Smooth muscle cell (in vitro differentiated cells): ENCODE measurements at regions not wholly inside any gene's neighbourhood (a gene's known extent, or its start where the extent isn't known, plus 50 kb on each side); places are given as distances from the start of the nearest gene placed in this dataset.

Experiments
- DNase-seq: peaks from one replicate; lab custom pipeline; 2025; ENCODE audit not compliant: unreplicated experiment; lab: John Stamatoyannopoulos, UW
- H2AFZ ChIP-seq: fragments of 200-600 bp; sonication (generic); 2 replicates; pipeline ENCODE4 v1.6.0; 2016; ENCODE audit warnings: antibody characterized with exemption, low read depth, mild to moderate bottlenecking
- H3F3A ChIP-seq: fragments of 200-600 bp; sonication (generic); 2 replicates; pipeline ENCODE4 v1.6.0; 2017; ENCODE audit warnings: antibody characterized with exemption, low read depth
- H3K27ac ChIP-seq: fragments of 200-600 bp; sonication (generic); 2 replicates; pipeline ENCODE4 v1.5.1; 2016; ENCODE audit warnings: low read depth, mild to moderate bottlenecking
- H3K27me3 ChIP-seq: fragments of 200-600 bp; sonication (generic); 2 replicates; pipeline ENCODE4 v1.6.1; 2016; ENCODE audit warnings: low read depth, mild to moderate bottlenecking
- H3K36me3 ChIP-seq: fragments of 200-600 bp; sonication (generic); 2 replicates; pipeline ENCODE4 v1.5.1; 2016; ENCODE audit warnings: low read depth
- H3K4me1 ChIP-seq: fragments of 200-600 bp; sonication (generic); 2 replicates; pipeline ENCODE4 v1.5.1; 2016; ENCODE audit warnings: low read depth
- H3K4me2 ChIP-seq: fragments of 200-600 bp; sonication (generic); 2 replicates; pipeline ENCODE4 v1.6.0; 2016; ENCODE audit warnings: mild to moderate bottlenecking
- H3K4me3 ChIP-seq: fragments of 200-600 bp; sonication (generic); 2 replicates; pipeline ENCODE4 v1.5.1; 2016; ENCODE audit warnings: mild to moderate bottlenecking
- H3K79me2 ChIP-seq: fragments of 200-600 bp; sonication (generic); 2 replicates; pipeline ENCODE4 v1.6.0; 2016; ENCODE audit warnings: low read depth, mild to moderate bottlenecking
- H3K9ac ChIP-seq: fragments of 200-600 bp; sonication (generic); 2 replicates; pipeline ENCODE4 v1.6.0; 2016; ENCODE audit warnings: low read depth
- H3K9me3 ChIP-seq: fragments of 200-600 bp; sonication (generic); replicated peaks from 2 replicates; pipeline ENCODE4 v1.5.1; 2016; ENCODE audit warnings: low read depth
- H4K20me1 ChIP-seq: fragments of 200-600 bp; sonication (generic); 2 replicates; pipeline ENCODE4 v1.6.0; 2016; ENCODE audit warnings: low read depth
- WGBS: methylation state at CpG from one replicate; pipeline ENCODE4 v1.1.7; 2016; ENCODE audit warnings: low lambda C conversion rate; 5-methylcytosine and 5-hydroxymethylcytosine counted together
- TF ChIP-seq, protein P1 (sequence below): fragments of 200-600 bp; sonication (generic); IDR thresholded peaks from 2 replicates; pipeline ENCODE4 v1.5.1; 2017; ENCODE audit warnings: borderline replicate concordance, mild to moderate bottlenecking, antibody characterized with exemption; ENCODE audit not compliant: insufficient read depth, poor library complexity, severe bottlenecking

- DNase-seq, result no peak
- H3K9ac ChIP-seq, result no peak overlapping the region
- H3K4me1 ChIP-seq, result peaks cover 2% of the 10 kb centered on the region
- WGBS, result 50% methylated on average over 11 of the region's 11 CpGs
- no peaks in the 10 kb centered on the region for H3K79me2 ChIP-seq
- no peaks in the 10 kb centered on the region for H3K9me3 ChIP-seq
- H4K20me1 ChIP-seq, result no peaks in the 10 kb centered on the region
- H2AFZ ChIP-seq, result no peak overlapping the region
- TF ChIP-seq, protein P1, sequence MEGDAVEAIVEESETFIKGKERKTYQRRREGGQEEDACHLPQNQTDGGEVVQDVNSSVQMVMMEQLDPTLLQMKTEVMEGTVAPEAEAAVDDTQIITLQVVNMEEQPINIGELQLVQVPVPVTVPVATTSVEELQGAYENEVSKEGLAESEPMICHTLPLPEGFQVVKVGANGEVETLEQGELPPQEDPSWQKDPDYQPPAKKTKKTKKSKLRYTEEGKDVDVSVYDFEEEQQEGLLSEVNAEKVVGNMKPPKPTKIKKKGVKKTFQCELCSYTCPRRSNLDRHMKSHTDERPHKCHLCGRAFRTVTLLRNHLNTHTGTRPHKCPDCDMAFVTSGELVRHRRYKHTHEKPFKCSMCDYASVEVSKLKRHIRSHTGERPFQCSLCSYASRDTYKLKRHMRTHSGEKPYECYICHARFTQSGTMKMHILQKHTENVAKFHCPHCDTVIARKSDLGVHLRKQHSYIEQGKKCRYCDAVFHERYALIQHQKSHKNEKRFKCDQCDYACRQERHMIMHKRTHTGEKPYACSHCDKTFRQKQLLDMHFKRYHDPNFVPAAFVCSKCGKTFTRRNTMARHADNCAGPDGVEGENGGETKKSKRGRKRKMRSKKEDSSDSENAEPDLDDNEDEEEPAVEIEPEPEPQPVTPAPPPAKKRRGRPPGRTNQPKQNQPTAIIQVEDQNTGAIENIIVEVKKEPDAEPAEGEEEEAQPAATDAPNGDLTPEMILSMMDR, result no peak
- no peak overlapping the region for H3K27ac ChIP-seq
- no peaks in the 10 kb centered on the region for H3K27me3 ChIP-seq
- H3F3A ChIP-seq, result no peaks in the 10 kb centered on the region
- no peak overlapping the region for H3K4me2 ChIP-seq
- H3K36me3 ChIP-seq, result no peaks in the 10 kb centered on the region
- H3K4me3 ChIP-seq, result no peak overlapping the region
Observed at GRCh38 chr5:61816585-61817450, 484.8 kb downstream of the ZSWIM6 start.

DNA sequence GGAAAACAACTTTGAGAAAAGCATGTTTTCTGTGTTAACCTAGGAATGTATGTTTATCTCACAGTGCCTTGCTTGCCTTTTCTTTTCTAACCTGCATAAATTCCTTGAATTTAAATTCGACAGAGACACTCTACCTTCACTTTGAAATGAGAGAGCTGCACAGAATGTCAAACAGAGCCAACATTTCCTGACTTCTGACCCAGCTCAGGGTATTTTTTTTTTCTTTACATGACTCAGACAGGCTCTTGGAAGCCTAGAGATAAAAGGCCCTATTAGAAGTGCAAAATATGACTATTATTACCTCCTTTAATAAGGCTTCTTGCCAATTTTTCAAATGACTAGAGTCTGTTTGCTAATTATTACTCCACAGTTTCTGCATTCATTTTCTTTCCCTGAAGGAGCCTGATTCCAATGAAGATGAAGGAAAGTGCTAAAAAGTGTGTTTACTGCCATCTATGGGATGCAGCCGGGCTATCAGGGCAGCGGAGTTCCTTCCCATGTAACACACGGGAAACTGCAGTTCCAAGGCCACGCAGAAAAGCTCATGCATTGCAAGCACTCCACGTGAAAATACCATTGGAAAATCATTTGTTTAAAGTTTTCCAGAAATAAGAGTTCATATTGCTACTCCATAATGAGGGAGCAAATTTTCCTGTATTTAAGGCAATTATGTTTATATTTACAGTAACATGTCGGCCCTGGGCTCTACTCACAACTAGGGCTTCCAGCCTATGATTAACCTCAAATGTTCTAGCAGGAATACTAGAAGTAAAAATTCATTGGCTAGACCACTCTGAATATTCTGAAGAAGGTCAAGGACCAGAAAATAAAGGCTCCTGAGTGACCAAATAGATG, 485.6 kb downstream of the ZSWIM6 start:
- no peaks in the 10 kb centered on the region for H3K36me3 ChIP-seq
- H3K27ac ChIP-seq, result no peak overlapping the region
- TF ChIP-seq, protein P1, result peak; percentile 54
- no peak for DNase-seq
- no peaks in the 10 kb centered on the region for H4K20me1 ChIP-seq
- peak overlapping the region; percentile 20 for H3K4me2 ChIP-seq
- no peaks in the 10 kb centered on the region for H3F3A ChIP-seq
- no peaks in the 10 kb centered on the region for H3K27me3 ChIP-seq
- H3K9ac ChIP-seq, result no peak overlapping the region
- no peaks in the 10 kb centered on the region for H3K79me2 ChIP-seq
- H2AFZ ChIP-seq, result no peak overlapping the region
- H3K4me1 ChIP-seq, result peaks cover 2% of the 10 kb centered on the region
- H3K9me3 ChIP-seq, result no peaks in the 10 kb centered on the region
- 26% methylated on average over 7 of the region's 7 CpGs for WGBS
- no peak overlapping the region for H3K4me3 ChIP-seq

DNA sequence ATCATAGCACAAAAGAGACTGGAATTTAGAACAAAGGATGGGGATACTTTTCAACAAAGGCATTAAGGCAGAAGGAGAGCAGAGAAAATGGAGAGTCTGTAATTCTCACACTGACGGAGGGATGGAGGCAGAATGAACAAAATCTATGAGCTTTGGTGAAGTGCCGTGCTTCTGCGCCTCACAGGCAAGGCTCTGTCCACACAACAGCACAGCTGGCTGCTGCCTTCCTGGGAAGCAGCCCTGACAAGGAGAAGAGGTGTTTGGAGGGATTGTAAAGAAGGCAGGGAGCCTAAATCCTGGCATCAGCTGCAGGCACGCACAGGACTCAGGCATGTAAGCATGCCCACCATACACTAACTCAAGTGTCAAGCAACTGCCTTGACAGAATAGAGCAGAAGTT, 485.2 kb upstream of the KIF2A start:
- H3K27me3 ChIP-seq, result no peaks in the 10 kb centered on the region
- no peak overlapping the region for H3K27ac ChIP-seq
- TF ChIP-seq, protein P1, result no peak
- no peaks in the 10 kb centered on the region for H3K79me2 ChIP-seq
- H3K4me1 ChIP-seq, result peaks cover 2% of the 10 kb centered on the region
- H4K20me1 ChIP-seq, result no peaks in the 10 kb centered on the region
- H2AFZ ChIP-seq, result no peak overlapping the region
- H3K9ac ChIP-seq, result no peak overlapping the region
- DNase-seq, result no peak
- H3K4me2 ChIP-seq, result no peak overlapping the region
- no peak overlapping the region for H3K4me3 ChIP-seq
- H3K9me3 ChIP-seq, result no peaks in the 10 kb centered on the region
- H3K36me3 ChIP-seq, result no peaks in the 10 kb centered on the region
- no peaks in the 10 kb centered on the region for H3F3A ChIP-seq
- WGBS, result 87% methylated on average over 4 of the region's 4 CpGs
